ENCODE measurements at regions not wholly inside any gene's neighbourhood (a gene's known extent, or its start where the extent isn't known, plus 50 kb on each side); places are given as distances from the start of the nearest gene placed in this dataset.

DNA sequence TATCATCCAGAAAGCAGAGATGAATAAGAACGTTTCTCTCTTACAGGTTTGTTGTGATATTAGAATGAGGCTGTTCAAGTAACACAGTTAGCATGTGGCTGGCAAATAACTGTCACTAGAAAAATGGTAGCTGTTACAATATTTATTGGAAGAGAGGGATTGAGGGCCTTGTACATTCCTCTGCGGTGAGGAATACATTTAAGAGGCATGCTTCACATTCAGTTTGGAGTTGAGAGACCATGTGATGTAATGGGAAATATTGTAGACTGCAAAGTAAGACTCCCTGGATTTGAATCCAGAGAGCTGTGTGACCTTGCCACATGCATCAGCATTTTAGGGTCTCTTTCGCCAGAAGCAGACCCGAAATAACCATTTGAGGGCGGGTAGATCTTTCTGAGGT is 104.8 kb upstream of the KIT start:
- H3K9me3 ChIP-seq, result no peaks in the 10 kb centered on the region
- DNase-seq (ENCODE audit: low spot score in 2 of 2), result no peak
- TF ChIP-seq EP300 (IDR thresholded peaks at IDR 0.05) (no peak), POLR2A (IDR thresholded peaks at IDR 0.05) (no peak)
- TF ChIP-seq, protein P1, sequence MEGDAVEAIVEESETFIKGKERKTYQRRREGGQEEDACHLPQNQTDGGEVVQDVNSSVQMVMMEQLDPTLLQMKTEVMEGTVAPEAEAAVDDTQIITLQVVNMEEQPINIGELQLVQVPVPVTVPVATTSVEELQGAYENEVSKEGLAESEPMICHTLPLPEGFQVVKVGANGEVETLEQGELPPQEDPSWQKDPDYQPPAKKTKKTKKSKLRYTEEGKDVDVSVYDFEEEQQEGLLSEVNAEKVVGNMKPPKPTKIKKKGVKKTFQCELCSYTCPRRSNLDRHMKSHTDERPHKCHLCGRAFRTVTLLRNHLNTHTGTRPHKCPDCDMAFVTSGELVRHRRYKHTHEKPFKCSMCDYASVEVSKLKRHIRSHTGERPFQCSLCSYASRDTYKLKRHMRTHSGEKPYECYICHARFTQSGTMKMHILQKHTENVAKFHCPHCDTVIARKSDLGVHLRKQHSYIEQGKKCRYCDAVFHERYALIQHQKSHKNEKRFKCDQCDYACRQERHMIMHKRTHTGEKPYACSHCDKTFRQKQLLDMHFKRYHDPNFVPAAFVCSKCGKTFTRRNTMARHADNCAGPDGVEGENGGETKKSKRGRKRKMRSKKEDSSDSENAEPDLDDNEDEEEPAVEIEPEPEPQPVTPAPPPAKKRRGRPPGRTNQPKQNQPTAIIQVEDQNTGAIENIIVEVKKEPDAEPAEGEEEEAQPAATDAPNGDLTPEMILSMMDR (IDR thresholded peaks at IDR 0.05), result no peak
- WGBS, 2 donors, result 83 to 86% methylated on average over 5 of the region's 5 CpGs
- no peaks in the 10 kb centered on the region for H3K36me3 ChIP-seq
- no peaks in the 10 kb centered on the region for H3K27me3 ChIP-seq
- peaks cover 0 to 3% (median 0%) of the 10 kb centered on the region in 4 donors for H3K4me1 ChIP-seq
- H3K27ac ChIP-seq, result no peak overlapping the region
- H3K4me3 ChIP-seq, result no peak overlapping the region

GRCh38 chr4:54554339-54554990 is 103.3 kb upstream of the KIT start:
- Histone ChIP-seq H3K27me3 (no peaks in the 10 kb centered on the region), H3K27ac (no peak overlapping the region), H3K36me3 (no peaks in the 10 kb centered on the region), H3K9me3 (no peaks in the 10 kb centered on the region), H3K4me3 (no peak overlapping the region), H3K4me1 (peaks cover 0 to 3% (median 0%) of the 10 kb centered on the region in 4 donors)
- no peak for TF ChIP-seq EP300 (IDR thresholded peaks at IDR 0.05)
- TF ChIP-seq, protein P1 (IDR thresholded peaks at IDR 0.05), result no peak
- whole genome bisulfite sequencing, 2 donors, result 48% methylated on average over 9 of the region's 9 CpGs
- DNase-seq (ENCODE audit: low spot score in 2 of 2), result peak in 1 of 2 donors; percentile 8

GRCh38 chr4:54556051-54556450 is 101.7 kb upstream of the KIT start:
- Histone ChIP-seq H3K9me3 (no peaks in the 10 kb centered on the region), H3K27ac (no peak overlapping the region), H3K4me1 (peaks cover 0 to 3% (median 0%) of the 10 kb centered on the region in 4 donors), H3K36me3 (no peaks in the 10 kb centered on the region), H3K27me3 (no peaks in the 10 kb centered on the region), H3K4me3 (no peak overlapping the region)
- DNase-seq (ENCODE audit: low spot score in 2 of 2), result no peak
- TF ChIP-seq EP300 (IDR thresholded peaks at IDR 0.05), result no peak
- TF ChIP-seq, protein P1 (IDR thresholded peaks at IDR 0.05), result no peak
- TF ChIP-seq POLR2A (IDR thresholded peaks at IDR 0.05), result no peak
- WGBS, 2 donors, result 86 to 96% methylated on average over 1 of the region's 1 CpG

GRCh38 chr4:54556587-54556986 is 101.2 kb upstream of the KIT start:
- no peak overlapping the region for H3K27ac ChIP-seq
- H3K4me3 ChIP-seq, result no peak overlapping the region
- DNase-seq (ENCODE audit: low spot score in 2 of 2), result no peak
- 87 to 95% methylated on average over 3 of the region's 3 CpGs for WGBS, 2 donors
- H3K27me3 ChIP-seq, result no peaks in the 10 kb centered on the region
- TF ChIP-seq EP300 (IDR thresholded peaks at IDR 0.05) (no peak), POLR2A (IDR thresholded peaks at IDR 0.05) (no peak)
- TF ChIP-seq, protein P1 (IDR thresholded peaks at IDR 0.05), result no peak
- H3K9me3 ChIP-seq, result no peaks in the 10 kb centered on the region
- no peaks in the 10 kb centered on the region for H3K36me3 ChIP-seq
- peaks cover 0 to 3% (median 0%) of the 10 kb centered on the region in 4 donors for H3K4me1 ChIP-seq

- 61 to 71% methylated on average over 2 of the region's 2 CpGs for whole genome bisulfite sequencing, 2 donors
- Histone ChIP-seq H3K27ac (no peak overlapping the region), H3K36me3 (no peaks in the 10 kb centered on the region), H3K4me1 (peaks cover 0 to 3% (median 0%) of the 10 kb centered on the region in 4 donors), H3K9me3 (no peaks in the 10 kb centered on the region), H3K4me3 (no peak overlapping the region), H3K27me3 (no peaks in the 10 kb centered on the region)
- no peak for DNase-seq (ENCODE audit: low spot score in 2 of 2)
- TF ChIP-seq, protein P1 (IDR thresholded peaks at IDR 0.05), result no peak
- TF ChIP-seq POLR2A (IDR thresholded peaks at IDR 0.05), result no peak
- no peak for TF ChIP-seq EP300 (IDR thresholded peaks at IDR 0.05)
Observed at GRCh38 chr4:54558889-54559677, 98.7 kb upstream of the KIT start.

Data from tibial nerve (tissue), 4 donors.